Caki2 (cell line): ENCODE measurements at regions not wholly inside any gene's neighbourhood (a gene's known extent, or its start where the extent isn't known, plus 50 kb on each side); places are given as distances from the start of the nearest gene placed in this dataset.
"Not testable (repeated sequence)": the region's sequence is repeated elsewhere in the genome, so short reads cannot be mapped to it uniquely, and the experiment has no call there.

Experiments
- DNase-seq: peaks from one replicate; pipeline ENCODE4 v3.0.0-alpha.2; 2015; ENCODE audit warnings: low read depth
- in situ Hi-C: cut with HindIII; loops from 2 replicates; pipeline ENCODE4 v1.10.0; 2016; ENCODE audit warnings: low sequenced_read_pairs, low pct_unique_long_range_greater_than_20kb, mixed read lengths

DNA sequence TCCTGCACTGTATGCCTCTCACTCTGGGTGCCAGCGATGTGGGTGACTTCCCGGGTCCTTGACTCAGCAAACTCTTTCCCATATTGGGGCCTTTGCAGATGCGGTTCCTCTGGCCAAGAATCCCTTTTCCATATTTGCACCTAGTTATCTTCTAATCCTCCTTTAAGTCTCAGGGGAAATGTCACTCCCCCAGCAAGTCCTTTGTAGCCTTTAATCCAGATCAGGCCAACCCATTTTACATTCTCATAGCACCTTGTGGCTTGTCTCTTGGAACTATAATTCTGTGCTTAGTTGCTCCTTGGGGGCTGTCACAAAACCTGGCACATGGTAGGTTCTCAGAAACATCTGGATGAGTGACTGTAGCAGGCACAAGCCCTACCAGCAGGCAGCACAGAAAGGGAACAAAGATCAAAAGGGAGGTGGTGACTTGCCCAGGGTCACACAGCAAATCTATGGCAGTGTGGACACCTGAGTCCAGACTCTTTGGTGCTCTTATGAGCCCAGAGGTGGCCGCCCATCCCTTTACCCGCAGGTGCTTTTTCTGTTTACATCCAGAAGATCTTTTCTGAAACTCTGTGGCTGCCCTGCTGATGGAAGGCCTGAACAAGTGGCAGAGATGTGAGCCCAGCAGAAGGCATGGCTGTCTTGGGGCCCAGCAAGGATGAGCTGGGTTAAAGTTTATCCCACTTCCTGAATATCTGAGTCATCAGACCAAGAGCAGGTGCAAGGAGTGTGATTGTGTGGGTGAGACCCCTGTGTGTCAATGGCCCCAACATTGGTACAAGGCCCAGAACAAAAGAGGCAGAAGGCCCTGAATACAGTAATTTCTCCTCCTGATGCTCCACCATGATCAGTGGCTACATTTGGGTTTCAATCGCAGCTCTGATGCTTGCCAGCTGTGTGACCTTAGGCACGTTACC is 78.6 kb upstream of the GRK3 start:
- DNase-seq = no peak
- in situ Hi-C loops = no loop called here

DNA sequence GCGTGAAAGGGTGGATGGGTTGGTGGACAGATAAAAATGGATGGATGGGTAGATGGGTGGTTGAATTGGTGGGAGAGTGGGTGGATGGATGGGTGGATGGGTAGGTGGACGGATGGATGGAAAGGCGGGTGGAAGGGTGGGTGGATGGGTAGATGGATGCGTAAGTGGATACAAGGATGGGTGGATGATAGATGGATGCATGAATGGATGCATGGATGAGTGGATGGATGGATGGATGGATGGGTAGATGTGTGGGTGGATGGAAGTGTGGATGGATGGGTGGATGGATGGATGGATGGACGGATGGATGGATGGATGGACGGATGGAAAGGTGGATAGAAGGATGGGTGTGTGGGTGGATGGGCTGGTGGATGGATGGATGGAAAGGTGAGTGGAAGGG is 77.0 kb upstream of the GRK3 start:
- no peak for DNase-seq
- in situ Hi-C loops = no loop called here

DNA sequence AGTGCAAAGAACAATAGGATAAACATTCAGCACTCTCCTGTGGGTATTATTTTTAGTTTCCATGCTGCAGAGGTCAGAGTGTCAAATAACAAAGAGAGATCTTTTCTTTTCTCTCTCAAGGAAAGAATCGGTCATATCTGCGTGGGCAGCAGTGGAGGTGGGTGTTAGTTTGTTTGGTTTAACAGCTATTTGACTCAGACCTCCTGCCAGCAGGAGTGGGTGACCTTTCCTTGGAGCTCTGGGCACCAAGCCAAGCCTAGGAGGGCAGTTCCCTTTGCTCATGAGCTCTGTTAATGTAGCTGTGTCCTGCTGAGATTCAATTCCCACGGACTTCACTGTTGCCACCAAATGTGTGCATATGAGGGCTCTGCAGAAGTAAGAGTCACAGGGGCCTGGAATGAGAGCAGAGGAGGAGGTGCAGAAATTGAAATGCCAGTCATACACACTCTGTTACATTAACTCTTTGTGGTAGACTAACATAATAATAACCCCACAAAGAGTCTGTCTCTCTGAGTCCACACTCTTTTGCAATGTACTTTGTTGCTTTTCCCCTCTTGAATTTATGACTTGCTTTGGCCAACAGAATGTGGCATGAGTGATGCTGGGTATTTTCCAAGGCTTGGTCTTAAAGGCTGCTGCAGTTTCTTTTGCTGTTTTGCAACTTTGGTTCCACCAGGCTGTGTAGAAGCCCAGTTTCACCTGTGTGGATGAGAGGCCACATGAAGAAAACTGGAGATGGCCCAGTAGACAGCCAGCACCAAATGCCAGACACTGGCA is 76.0 kb upstream of the GRK3 start:
- peak; percentile 96 for DNase-seq
- in situ Hi-C loops = no loop called here

DNA sequence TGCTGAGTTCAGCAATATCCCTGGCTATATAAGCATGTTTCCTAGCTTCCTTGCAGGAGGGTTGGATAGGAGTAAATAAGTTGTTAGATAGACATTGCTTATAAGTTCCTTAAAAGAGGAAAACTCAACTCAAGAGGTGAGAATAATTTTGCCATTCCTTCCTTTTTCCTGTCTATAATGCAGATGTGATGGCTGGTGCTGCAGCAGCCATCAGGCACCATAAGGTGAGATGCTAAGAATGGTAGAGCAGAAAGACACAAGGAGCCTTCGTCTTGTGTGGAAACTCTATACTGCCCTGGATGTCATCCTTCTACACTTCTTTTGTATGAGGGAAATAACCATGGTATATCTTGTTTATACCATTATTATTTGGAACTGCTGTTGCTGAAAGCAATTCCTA is 74.5 kb upstream of the GRK3 start:
- in situ Hi-C loops = no loop called here
- DNase-seq = no peak

DNA sequence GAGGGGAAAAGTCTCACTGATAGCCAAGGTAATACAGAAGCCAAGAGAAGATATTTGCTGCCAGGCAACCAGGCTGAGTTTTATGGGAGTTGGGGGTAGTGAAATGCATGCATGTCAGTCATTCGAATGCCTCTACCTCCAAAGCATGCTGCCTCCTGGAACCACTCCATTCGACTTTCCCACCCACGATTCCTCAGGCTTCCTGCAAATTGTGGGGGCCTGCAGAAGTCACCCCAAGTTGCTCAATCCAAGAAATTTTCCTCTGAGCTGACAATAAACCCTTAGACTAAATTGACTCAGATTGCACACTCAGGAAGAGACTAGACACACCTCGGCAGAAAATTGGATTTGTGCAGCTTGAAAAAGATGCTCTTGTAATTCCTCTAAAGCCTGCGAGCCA is 73.6 kb upstream of the GRK3 start:
- in situ Hi-C loops = no loop called here
- no peak for DNase-seq

DNA sequence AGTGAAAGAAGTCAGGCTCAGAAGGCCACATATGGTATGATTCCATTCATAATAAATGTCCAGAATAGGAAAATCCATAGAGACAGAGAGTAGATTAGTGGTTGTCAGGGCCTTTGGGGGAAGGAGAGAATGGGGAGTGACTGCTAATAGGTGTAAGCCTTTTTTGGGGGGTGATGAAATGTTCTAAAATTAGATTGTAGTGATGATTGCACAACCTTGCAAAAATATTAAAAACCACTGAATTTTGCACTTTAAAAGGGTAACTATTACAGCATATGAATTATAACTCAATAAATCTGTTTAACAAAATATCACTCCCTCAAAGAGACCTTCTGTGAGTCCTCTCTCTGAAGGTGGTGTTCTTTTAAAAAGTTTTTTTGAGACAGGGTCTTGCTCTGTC is 72.3 kb upstream of the GRK3 start:
- in situ Hi-C loops = no loop called here
- DNase-seq = no peak

DNA sequence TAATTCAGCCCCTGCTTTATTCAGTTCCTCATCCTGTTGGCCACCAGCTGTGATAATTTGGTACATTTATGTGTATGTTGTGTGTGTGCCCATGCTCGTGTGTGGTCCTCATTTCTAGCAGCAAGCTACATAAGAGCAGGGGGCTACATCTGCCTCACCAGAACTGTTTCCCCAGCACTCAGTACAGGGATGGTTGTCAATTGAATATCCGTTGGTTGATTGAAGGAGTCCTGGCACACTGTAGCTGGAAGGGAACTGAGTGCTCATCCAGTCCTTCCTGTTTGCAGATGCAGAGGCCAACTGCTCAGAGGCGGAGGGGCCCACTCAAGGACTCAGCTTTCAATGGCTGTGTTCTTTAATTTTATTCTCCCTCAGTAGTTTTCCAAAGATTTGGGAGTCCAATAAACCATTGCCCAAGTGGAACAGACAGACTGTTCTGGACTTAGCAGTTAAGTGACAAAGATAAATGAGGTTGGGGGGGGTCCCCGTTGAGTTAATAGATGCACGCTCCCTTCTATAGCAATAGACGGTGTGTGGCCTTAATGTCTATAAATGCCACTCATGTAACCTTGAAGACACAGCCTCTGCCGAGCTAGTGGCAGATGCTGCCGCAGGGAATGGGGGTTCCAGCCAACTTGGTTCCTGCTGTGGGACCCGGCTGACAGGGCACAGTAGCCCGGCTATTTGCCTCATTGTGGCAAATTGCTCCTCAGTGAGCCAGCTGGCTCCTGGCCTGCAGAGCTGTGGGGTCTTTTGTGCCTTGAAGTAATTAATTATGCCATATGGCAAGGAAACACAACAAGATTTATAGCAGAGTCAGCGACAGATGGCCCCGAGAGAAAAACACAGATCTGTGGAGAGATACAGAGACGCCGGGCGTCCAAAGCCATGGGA is 71.4 kb upstream of the GRK3 start:
- in situ Hi-C loops = no loop called here
- no peak for DNase-seq

DNA sequence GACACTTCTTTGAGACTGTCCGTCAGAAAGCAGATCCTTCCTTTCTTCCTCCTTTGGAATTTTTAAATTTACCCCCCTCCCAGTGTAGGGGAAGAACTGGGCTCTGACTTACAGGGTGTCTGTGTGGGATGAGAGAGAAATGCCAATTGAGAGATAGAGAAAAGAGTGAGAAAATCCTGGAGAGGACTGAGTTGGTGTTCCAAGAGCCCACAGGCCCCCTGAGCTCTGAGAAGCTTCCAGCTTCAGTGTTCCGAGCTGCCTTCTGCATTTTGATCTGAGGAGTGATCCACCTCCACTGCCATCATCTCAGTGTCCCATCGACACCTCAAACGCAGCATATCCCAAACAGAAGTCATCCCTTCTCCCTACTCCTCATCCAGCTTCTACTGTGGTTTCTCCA is 70.7 kb upstream of the GRK3 start:
- in situ Hi-C loops = no loop called here
- DNase-seq = no peak

DNA sequence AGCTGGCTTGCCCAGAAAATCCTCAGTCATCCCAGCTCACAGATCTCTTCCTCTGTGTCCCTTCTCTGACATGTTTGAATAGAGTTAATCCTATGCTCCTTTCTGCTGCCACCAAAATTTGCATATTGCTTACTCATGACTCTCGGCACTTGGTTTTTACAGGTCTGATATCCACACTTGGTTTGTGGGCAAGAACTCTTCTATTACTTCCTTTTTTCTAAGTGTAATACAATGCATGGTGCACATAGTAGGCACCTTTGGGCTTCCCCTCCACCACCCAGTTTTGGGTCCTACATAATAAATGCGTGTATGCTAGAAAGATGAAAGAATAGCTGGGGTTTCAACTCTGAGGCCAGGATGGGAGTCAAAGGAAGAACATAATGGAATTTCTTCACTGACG is 69.7 kb upstream of the GRK3 start:
- in situ Hi-C loops = no loop called here
- DNase-seq = peak; percentile 52

DNA sequence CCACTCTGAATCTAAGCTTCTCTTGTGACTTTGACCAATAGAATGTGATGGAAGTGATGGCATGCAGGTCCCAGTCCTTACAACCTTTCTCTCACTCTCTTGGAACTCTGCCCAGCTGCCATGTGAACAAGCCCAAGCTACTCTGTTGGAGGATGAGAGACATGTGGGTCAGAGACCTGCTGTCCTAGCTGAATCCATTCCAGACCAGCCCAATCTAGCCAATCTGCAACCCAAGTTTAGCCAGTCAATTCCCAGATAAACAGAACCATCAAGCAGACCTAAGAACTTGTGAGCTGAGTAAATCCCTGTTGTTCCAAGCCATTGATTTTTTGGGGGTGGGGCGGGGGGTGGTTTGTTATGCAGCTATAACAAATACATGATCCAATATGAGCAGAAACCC is 69.2 kb upstream of the GRK3 start:
- in situ Hi-C loops = no loop called here

DNA sequence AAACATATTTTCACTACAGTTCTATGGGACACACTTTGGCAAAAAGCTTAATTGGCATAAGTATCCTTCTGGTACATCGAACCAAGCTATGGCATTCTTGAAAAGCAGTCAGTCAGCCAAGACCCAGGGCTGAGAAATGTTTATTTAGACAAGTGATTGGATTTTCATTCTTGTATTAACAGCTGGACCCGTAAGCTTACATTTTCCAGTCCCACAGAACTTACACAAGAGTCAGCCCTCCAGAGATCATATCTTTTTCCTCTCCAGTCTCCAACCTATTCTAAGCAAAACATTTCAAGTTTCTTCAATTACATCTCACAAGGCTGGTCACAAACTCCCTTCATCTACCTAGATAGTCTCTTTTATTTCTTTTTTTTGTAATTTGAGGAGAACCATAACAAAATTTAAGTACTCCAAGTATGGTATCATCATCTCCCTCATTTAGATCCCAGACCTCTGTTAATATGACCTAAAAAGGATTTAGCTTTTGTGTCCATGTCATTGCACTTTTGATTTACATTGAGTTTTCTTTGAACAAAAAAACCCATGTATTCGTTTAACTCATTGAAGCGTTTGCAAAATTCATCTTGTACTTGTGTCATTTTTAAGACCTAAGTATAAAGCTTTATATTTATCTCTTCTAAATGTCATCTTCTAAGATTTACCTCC is 67.9 kb upstream of the GRK3 start:
- in situ Hi-C loops = no loop called here
- DNase-seq = no peak

More for the DNA sequence above, 69.2 kb upstream of the GRK3 start:
- peak; percentile 39 for DNase-seq

DNA sequence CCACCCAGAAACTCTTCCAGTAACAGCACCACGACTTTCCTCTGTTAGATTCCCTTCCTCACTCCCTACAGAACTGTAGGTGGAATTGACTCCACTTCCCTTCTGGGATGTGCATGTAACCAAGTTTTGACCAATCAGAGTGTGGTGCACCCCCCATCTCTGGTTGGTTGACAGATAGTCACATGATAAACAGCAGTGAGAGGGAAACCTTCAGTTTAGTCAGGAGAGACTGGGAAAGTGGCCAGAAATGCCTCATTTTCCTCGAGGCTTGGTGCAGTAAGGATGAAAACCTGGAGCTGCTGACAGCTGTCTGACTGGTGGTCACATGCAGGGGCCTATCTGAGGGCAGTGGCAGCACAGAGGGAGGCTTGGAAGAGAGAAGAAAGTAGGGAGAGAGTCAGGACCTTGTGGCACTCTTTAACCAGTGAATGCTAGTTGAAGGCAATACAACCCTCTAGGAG is 67.3 kb upstream of the GRK3 start:
- peak; percentile 36 for DNase-seq
- in situ Hi-C loops = no loop called here

DNA sequence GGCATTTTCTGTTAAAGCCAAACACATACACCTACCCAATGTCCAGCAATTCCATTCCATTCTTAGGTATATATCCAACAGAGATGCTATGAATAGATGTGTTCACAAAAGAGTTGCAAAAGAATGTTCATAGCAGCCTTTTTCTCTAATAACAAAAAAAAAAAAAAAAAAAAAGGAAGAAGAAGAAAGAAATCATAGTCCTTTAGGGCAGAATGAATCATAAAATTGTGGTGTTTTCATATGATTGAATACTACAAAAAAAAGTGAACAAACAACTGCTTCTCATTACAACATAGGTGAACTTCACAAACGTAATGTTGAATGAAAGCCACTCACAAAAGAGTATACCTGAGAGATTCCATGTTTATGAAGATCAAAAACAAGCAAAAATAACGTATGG is 66.8 kb upstream of the GRK3 start:
- no peak for DNase-seq
- in situ Hi-C loops = no loop called here

DNA sequence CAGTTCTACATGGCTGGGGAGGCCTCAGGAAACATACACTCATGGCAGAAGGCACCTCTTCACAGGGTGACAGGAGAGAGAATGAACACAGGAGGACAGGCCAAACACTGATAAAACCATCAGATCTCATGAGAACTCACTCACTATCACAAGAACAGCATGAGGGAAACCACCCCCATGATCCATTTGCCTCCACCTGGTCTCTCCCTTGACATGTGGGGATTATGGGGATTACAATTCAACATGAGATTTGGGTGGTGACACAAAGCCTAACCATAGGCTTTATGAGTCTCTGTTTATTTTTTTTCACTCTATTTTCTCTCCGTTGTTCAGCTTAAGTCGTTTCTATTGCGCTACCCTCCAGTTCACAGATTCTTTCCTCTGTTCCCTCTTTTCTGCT is 63.8 kb upstream of the GRK3 start:
- DNase-seq = not testable (repeated sequence)

DNA sequence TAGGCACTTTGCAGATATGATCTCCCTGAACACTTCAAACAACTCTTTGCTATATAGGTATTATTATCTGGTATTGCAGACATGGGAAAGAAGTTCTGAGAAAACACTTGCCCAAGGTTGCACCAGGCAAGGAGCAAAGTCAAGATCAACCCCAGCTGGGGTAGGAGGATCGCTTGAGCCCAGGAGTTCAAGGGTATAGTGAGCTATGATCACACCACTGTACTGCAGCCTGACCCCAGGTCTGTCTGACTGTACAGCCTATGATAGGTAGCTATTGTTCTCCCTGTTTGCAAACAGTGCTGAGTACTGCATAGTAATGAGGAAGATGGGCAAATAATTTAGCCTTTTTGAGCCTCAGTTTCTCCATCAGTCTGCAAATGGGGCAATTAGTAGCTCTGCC is 60.5 kb upstream of the GRK3 start:
- in situ Hi-C loops, DNase-seq: not testable (repeated sequence)

More for the DNA sequence above, 63.8 kb upstream of the GRK3 start:
- in situ Hi-C loops = not testable (repeated sequence)

DNA sequence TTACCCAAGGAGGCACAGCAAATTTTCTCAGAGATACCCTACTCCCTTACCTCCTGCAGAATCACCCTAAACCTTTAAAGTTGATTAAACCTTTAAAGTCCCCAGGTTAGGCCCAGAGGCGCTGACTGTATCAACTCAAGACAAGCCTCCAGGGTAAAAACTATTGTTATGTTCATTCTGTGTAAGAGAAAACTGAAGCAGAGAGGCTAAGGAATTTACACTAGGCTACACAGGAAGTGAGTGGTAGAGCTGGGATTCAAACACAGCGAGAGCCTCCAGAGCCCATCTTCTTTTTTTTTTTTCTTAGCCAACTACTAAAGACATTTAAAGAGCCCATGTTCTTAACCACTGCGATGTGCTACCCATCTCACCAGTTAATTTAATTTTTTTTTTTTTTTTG is 56.3 kb upstream of the GRK3 start:
- DNase-seq = no peak
- in situ Hi-C loops = no loop called here

DNA sequence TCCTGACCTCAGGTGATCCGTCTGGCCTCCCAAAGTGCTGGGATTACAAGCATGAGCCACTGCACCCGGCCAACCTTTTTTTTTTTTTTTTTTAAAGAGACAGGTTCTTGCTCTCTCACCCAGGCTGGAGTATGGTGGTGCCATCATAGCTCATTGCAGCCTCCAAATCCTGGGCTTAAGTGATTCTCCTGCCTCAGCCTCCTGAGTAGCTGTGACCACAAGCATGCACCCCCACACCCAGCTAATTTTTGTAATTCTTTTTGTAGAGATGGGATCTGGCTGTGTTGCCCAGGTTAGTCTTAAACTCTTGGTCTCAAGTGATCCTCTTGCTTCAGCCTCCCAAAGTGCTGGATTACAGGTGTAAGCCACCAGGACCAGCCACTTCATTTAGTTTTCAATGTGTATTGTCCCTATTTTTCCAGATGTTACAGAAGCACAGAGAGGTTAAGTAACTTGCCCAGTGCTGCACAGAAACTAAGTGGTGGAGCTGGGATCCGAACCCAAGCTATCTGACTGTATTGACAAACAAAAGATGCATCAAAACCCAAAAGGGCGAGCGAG is 55.6 kb upstream of the GRK3 start:
- no peak for DNase-seq
- in situ Hi-C loops = no loop called here

DNA sequence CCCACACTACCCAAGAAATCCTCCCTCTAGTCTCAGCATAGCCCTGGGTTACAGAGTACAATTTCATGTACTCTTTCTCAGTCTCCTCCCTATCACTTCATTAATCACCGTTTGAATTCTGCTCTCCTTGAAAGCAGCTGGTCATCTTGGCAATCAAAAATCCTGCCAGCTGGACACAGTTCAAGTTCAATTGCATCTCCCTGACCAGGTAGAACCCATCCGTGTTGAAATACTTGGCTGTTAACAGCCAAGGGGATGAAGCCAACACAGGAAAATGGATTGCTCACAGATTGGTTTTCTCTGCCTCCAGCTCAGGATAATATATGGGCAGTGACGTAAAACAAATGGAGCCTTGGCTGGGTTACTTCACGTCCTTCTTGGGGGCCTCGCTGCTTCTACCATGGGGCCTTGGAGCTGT is 55.1 kb upstream of the GRK3 start:
- in situ Hi-C loops = no loop called here

More for the DNA sequence above, 55.1 kb upstream of the GRK3 start:
- DNase-seq = no peak
